SK-N-MC (cell line): ENCODE measurements at regions not wholly inside any gene's neighbourhood (a gene's known extent, or its start where the extent isn't known, plus 50 kb on each side); places are given as distances from the start of the nearest gene placed in this dataset.

Experiments used
- EZH2 ChIP-seq: fragments of 200-600 bp; sonication (generic); IDR thresholded peaks from one replicate; pipeline ENCODE4 v1.6.1; 2017; ENCODE audit warnings: antibody characterized with exemption
- FOXP2 ChIP-seq: optimal IDR thresholded peaks from 2 replicates; pipeline ENCODE3; 2011; ENCODE audit warnings: mild to moderate bottlenecking, moderate library complexity; ENCODE audit not compliant: insufficient read depth; ENCODE audit errors: extremely low read length, control extremely low read depth
- POLR2AphosphoS5 ChIP-seq: IDR thresholded peaks from 2 replicates; pipeline ENCODE4 v1.6.1; 2012; ENCODE audit warnings: mild to moderate bottlenecking, low read depth, low read length, borderline replicate concordance

- TF ChIP-seq POLR2AphosphoS5: no peak
- no peak for TF ChIP-seq EZH2
- TF ChIP-seq FOXP2: no peak
Observed at GRCh38 chr4:136829280-136829679, 703.0 kb downstream of the PCDH18 start.
